ENCODE measurements at regions not wholly inside any gene's neighbourhood (a gene's known extent, or its start where the extent isn't known, plus 50 kb on each side); places are given as distances from the start of the nearest gene placed in this dataset.
"Not testable (repeated sequence)": the region's sequence is repeated elsewhere in the genome, so short reads cannot be mapped to it uniquely, and the experiment has no call there.

DNA sequence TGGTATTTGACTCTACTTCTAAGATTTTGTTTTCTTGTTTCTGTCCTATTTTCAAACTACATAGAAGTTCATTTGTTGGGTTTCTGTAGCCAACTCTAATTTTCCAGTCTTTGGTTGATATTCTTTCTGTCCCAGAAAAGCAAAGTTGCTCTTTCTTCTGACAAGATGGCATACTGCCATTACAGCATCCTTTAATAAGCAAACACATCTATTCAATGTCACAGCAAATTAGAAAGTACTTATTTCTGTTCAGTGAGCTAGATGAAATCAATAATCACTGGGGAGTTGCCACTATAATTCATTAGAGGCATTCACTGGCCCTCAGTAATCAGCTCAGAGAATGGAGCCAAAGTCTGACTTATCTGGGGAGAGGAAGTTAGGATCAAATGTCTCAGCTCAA, 1258.0 kb upstream of the IGFBP7 start:
- DNase-seq (ENCODE audit: low read depth), result no peak

DNA sequence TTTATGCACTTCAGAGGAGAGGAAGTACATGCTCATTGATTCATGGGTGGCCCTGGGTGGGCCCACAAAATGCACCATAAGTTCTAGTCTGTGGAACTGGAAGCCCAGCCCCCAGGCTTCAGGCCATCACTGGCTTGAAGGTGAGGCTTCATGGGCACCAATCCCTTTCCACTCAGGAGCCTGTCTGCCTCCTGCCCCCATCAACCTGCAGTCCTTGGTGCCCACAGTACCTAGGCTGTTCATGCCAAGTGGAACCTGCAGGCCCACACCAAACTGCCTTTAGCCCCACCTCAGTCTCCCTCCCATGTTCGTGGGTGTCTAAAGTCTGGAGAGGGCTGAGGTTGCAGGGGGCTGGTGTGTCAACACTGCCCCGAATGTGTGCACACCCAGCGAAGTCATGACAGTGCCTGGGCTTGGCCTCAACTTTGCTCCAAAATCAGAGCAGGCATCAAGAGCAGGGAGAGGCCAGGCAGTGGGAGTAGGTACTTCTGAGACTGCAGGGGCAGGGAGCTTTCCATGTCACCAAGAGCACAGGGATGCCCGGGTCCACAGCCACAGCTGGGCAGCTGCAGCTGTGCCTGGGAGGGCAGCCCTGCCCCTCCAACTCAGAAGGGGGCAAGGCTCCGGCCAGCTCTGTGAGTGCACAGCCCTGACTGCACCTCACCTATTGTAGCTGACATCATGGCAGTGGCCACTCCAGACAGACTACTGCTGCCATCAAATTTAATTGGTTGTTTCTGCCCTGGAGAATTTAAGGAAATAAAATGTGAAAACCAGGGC, 1250.4 kb upstream of the IGFBP7 start:
- no peak for DNase-seq (ENCODE audit: low read depth)

DNA sequence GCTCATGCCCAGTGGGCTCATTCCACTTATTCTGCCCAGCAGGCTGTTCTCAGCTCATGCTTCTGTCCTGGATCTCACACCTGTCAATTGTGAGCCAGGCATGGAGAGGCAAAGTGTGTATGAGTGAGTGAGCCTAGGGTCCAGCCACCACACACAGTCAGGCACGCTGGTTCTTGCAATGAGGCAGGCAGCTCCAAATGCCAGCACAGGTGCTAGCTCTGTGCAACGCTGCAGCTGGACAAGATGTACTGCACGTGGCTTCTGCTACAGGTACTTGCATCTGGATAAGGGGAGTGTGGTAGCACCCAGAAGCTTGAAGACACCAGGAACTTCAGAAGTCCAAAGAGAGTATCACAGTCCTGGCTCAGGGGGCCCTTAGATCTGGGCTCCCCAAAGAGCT, 1249.4 kb upstream of the IGFBP7 start:
- DNase-seq (ENCODE audit: low read depth), result no peak

DNA sequence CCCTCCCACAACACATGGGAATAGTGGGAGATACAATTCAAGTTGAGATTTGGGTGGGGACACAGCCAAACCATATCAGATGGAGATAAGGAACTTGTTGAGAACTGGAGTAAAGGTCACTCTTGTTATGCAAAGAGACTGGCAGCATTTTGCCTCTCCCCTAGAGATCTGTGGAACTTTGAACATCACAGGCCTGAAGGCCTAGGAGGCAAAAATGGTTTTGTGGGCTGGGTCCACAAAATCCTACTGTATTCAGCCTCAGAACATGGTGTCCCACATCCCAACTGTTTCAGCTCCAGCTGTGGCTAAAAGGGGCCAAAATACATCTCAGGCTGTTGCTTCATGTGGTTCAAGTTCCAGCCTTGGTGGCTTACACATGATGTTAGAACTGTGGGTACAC, 1247.8 kb upstream of the IGFBP7 start:
- DNase-seq (ENCODE audit: low read depth), result no peak

DNA sequence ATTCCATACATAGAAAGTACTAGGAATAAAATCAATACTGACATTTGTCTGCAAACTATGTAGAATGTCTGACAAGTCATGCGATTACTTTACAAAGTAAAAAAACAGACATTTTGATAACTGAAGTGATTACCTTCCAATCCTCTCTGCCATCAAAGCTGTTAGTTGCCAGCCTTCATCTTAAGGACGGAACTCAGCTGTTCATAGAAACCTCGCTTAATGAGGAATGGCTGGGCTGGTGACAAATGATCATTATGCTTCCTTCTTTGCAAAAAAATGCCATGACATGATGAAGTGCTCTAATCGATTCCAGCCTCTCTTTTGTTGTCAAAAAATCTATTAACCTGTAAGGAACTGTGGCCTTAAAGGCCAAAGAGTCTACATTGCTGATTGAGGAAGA, 1214.9 kb upstream of the IGFBP7 start:
- DNase-seq (ENCODE audit: low read depth), result no peak

DNA sequence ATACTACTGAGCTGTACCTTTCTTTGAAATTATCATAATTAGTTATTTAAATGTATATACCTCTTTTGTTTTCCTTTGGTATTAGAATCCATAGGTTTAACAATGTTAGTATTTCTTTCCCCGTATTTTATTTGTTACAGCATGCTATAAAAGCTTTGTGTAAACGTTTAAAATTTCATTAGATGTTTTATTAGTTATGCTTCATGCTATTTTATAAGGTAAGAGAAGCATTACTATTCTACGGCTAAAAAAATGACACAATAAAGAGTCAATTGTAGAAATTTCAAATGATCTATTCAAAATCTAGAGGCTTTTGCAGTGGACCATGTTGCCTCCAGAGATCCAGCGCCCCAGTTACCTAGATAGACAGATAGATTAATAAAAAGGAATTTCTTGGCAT, 1203.3 kb upstream of the IGFBP7 start:
- no peak for DNase-seq (ENCODE audit: low read depth)

DNA sequence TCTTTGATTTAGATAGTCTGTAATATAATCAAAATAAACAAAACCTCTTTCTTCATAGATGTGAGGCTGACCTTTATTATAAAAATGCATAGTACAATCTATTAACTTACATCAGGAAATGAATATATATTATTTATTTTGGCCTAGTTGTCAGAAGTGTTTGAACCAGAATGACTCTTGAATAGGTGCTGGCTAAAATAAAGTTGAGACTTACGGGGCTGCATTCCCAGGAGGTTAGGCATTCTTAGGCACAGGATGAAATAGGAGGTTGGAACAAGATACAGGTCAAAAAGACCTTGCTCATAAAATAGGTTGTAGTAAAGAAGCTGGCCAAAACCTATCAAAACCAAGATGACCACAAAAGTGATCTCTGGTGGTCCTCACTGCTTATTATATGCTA, 1193.3 kb upstream of the IGFBP7 start:
- no peak for DNase-seq (ENCODE audit: low read depth)

DNA sequence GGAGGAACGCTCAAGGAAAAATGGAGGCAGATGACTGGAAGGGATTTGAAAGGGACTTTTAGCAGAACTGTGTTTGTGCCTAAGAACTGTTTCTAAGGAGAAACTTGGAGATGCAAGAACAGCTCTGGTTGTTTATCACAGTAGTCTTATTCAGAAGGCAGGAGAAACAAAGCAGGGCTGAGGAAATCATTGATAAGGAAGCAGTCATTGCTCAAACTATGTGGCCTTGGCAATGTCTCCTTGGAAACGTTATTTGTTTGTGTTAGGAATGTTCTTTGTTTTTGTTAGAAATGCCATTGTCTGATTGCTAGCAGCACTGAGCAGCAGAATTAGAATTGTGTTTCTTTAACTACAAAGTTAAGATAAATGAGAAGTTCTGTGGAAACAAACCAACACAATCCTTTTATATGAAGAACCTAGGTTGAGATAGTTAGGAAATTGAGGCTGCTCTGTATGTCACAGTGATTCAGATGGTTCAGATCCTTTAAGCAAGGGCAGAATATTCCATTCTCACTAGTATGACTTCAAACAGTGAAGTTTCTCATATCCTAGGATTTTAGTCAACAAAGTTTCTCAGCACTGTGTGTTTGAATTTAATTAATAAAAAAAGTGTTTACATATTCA, 1191.3 kb upstream of the IGFBP7 start:
- peak; percentile 1 for DNase-seq (ENCODE audit: low read depth)

DNA sequence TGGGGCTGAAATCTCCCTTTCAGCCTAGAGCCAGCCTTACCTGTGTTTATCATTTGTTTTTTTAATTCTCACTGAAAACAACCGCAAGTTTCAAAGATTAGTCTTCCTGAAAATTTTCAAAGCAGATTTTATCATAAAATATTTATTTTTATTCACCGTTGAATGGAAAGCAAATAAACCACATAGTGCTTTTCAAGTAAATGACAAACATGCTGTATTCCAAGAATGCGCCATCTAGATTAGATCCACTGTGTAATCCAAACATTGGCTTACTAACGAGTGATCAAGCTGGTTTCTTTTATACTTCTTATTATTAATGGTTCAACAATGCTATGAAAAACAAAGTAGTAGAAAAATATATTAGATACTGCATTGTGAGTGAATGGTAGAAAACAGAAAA, 1176.2 kb upstream of the IGFBP7 start:
- no peak for DNase-seq (ENCODE audit: low read depth)

DNA sequence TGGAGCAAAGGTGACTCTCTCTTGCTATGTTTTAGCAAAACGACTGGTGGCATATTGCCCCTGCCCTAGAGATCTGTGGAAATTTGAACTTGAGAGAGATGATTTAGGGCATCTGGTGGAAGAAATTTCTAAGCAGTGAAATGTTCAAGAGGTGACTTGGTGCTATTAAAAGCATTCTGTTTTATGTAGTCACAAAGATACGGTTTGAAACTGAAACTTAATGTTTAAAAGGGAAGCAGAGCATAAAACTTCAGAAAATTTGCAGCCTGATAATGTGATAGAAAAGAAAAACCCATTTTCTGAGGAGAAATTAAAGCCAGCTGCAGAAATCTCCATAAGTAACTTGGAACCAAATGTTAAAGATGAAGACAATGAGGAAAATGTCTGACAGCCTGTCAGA, 1170.7 kb upstream of the IGFBP7 start:
- not testable (repeated sequence) for DNase-seq (ENCODE audit: low read depth)

DNA sequence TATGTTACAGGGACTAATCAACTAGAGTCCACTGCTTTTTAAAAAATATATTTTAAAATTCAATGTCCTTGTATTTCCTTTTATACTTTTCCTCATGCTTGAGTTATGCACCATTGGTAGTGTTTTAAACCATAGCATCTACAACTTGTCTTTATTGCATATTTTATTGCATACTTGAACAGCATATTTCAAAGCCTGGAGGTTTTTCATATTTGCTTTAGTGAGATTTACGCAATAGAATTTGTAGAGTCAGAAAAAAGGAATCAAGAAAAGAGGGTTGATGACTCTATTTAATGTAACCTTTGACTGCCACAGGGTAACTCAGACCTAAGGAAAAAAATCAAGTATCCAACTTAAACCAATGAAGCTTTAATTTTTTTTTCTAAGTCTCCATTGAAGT, 1165.7 kb upstream of the IGFBP7 start:
- no peak for DNase-seq (ENCODE audit: low read depth)

DNA sequence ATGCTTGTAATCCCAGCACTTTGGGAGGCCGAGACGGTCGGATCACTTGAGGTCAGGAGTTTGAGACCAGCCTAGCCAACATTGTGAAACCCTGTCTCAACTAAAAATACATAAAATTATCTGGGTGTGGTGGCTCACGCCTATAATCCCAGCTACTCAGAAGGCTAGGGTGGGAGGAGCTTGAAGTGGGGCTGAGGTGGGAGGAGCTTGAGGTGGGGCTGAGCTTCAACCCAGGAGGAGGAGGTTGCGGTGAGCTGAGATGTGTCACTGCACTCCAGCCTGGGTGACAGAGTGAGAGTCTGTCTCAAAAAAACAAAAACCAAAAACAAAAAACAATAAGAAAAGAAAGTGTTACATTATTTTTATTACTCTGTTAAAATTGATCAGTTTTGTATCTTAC, 1164.4 kb upstream of the IGFBP7 start:
- no peak for DNase-seq (ENCODE audit: low read depth)

DNA sequence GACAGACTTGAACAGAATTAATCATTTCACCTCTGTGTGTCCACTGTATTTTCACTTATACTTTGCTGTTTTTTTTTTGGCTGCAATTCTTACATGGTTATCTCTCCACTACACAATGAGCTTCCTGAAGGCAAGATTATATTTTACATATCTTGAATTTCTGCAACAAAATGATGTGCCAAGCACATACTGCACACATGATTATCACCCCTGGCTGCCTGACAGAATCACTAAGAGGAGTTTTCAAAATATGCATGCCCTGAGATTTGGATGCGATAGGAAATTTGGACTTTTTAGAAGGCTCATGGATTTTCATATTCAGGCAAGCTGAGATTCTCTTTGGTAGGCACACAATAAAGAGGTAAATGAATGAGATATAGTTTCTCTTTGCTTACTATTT, 1162.1 kb upstream of the IGFBP7 start:
- no peak for DNase-seq (ENCODE audit: low read depth)

DNA sequence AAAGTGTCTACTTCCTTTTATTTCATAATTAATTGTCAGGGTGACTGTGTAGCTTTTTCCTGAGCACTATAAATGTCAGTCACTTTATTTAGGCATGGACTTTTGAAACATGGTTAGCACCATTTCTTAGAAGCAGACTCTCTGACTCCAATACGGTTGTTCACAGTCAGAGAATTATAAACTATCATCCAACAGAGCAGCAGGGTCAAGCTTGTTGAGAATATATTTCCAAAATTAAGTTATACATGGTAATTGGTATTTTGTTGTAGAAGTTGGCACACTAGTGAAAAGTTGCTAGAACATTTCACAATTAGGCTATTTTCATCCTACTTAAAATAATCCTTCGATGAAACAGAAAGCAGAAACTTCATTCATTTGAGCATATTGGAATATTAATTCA, 1155.5 kb upstream of the IGFBP7 start:
- DNase-seq (ENCODE audit: low read depth), result no peak

DNA sequence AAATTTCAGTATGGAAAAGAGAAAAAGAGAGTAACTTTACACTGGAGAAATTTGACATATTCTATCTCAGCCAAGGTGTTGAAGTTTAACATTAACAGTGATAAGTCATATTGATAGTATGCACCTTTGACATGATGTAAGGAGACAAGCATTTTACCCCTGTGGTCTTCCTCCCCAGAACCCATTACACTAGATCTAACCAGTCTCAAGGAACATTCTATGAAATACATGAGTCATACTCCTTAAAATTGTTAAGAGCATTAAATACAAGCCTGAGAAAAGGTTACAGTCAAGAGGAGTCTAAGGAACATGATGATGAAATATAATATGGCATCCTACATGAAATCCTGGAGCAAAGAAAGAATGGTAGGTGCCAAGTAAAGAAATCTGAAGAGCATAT, 1151.3 kb upstream of the IGFBP7 start:
- DNase-seq (ENCODE audit: low read depth), result no peak

DNA sequence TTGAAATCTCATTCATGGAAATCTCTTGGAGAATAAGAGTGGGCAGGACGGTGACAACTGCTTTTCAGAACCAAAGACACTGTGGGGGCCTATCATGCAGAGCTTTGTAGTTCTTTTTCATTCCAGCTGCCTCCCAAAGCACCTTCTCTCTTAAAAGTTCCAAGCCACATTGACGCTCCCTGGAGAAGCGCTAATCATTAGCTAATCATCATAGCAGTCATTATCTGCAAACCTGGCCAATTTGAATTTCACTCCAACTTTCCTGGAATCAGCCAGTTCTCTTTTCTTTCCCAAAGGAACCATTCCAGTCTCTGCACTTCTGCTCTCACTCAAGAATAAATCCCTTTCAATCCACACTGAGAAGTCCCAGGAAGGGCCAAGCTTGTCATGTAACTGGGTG, 1144.1 kb upstream of the IGFBP7 start:
- no peak for DNase-seq (ENCODE audit: low read depth)

DNA sequence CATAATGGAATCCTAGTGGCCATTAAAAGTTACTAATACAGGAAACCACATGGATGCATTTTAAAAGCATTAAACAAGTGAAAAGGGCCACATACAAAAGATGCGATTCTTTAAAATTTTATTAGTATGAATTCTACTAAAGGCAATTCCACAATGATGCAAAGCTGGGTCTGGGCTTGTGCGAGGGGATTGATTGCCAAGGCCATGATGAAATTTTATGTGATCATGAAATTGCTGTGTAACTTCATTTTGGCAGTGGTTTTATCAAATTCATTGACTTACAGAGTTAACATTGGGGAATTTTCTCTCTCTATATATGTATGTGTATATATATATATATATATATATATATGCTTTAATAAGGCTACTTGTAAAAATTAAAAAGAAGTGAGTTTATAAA, 1142.5 kb upstream of the IGFBP7 start:
- DNase-seq (ENCODE audit: low read depth), result no peak

DNA sequence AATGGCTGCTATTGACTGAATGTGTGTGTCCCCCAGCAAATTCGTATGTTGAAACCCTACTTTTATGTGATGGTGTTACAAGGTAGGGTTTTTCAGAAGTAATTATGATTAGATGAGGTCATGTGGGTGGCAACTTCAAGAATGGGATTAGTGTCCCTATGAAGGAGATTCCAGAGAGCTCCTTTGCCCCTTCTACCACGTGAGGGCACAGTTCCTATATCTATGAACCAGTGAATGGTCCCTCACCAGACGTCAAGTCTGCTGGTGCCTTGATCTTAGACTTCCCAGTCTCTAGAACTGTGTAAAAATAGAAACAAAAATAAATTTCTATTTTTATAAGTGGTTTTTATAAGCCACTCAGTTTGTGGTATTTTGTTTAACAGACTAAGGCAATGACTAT, 1137.6 kb upstream of the IGFBP7 start:
- no peak for DNase-seq (ENCODE audit: low read depth)

DNA sequence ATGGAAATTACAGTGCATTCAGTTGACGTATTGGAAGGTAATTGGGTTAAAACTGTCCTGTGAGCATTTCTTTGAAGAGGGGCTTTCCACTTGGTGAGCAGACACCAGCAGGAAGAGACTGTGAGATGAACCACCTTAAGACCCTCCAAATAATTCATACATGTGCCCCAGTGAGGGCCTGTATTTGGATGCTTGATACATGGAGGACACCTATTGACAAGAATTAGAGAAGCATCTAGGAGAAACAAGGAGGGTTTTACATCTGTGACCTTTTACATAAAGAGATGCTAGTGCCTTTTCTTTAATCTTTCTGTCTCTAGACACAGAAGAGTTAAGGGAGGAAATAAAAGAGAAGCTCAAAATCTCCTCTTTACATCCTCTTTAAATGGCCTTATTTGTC, 1115.3 kb upstream of the IGFBP7 start:
- no peak for DNase-seq (ENCODE audit: low read depth)

DNA sequence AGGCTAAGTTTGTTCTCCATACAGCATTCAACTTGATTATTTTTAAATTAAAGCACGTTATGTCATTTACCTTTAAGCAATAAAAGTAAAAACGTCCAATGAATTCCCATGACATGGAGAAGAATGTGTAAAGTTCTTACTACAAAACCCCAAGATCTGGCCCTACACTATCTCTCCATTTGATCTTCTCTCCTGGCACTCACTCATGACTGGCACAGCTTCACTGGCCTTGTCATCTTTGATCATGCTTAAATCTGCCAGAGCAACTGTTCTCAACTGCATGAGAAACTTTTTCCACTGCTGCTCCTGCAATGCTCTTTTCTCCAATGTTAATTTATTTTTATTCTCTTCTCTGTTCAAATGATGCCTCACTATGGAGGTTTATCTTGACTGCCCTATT, 1109.0 kb upstream of the IGFBP7 start:
- no peak for DNase-seq (ENCODE audit: low read depth)

DNA sequence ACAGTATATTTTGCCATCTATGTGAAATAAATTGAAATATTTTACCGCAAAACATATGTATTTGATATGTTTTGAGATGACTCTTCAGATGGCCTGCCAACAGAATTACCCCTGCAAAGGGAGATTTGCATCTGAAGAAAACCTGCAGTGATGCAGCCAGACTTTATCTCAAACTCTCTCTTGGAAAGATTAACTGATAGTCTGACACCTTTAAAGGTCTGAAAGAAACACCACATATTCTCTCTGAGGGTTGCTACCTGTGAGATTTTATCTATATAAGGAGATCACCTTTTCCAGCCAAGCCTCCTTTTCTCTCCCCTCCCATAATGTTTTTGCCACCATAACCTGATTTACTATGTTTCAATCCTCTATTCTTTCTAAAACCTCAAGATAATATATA, 1106.3 kb upstream of the IGFBP7 start:
- DNase-seq (ENCODE audit: low read depth), result no peak

DNA sequence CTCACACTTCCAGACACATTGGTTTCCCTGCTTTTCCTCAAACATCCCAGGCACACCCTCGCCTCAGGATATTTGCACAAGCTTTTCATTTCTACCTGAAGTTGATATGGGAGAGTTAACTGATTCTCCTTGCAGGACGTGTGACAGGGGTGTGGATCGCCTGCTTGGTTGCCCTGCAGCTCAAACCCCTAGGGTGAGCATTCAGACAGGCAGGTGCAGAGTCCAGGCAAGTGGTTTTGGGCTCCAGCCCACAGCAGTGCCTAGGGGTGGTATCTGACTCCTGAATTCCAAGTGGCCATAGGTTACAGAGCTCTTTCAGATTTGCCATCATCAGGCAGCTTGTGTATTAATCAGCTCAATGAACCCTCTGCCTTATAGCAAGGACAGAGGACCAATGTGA, 1104.2 kb upstream of the IGFBP7 start:
- no peak for DNase-seq (ENCODE audit: low read depth)

DNA sequence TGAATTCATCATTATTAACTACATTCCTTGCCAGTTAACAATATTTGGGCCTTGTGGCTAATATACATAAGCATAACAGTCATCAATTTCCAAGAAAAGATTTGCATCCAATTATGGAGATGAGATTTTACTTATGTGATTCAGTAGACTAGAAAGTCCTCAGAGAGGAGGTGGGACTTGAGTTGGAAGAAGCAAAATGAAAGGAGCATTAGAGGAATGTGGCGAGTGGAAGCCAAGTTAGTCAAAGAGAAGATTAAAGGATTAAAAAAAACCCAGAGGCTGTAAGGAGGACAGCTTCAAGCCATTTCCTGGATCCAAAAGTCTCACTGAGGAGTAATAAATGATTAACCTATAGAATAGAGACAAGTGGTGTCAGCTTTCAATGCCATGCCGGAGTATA, 1099.4 kb upstream of the IGFBP7 start:
- DNase-seq (ENCODE audit: low read depth), result no peak

DNA sequence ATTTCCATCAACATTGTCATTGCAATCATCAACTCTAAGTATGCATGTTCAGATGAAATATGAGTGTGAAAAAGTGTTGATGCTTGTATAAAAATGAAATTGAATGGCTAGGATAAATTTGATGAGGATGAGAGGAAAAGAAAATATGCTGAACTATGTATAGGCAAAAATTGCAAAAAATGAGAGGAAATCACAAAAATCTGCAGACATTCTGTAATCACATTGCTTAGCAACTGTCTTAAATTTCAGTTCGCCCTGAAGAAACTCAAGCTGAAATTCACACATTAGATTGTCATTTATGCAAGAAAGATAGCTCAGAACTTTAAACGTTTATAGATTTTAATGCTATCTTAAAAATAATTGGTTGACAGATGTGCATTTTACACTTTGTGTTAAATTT, 1098.8 kb upstream of the IGFBP7 start:
- DNase-seq (ENCODE audit: low read depth), result no peak

All from iris pigment epithelial cell (primary cell).